SK-N-SH (cell line): ENCODE measurements at regions not wholly inside any gene's neighbourhood (a gene's known extent, or its start where the extent isn't known, plus 50 kb on each side); places are given as distances from the start of the nearest gene placed in this dataset.

Source experiments
- CTCF ChIA-PET: fragments of 300-600, 350-600 bp; formaldehyde crosslinking; extraction: SDS; loops from one replicate; lab custom pipeline; 2021; lab: Yijun Ruan, JAX
- POLR2A ChIA-PET: fragments of 350-600 bp; sonication (Branson Sonifier 250); formaldehyde crosslinking; extraction: SDS; loops from one replicate; lab custom pipeline; 2020; ENCODE audit warnings: antibody characterized with exemption, inconsistent platforms; lab: Yijun Ruan, JAX
- DNase-seq: peaks from one replicate; pipeline ENCODE4 v3.0.0; 2012
- H2AFZ ChIP-seq: fragments of 200-600 bp; sonication (generic); 2 replicates; pipeline ENCODE4 v1.8.1; 2016; ENCODE audit warnings: antibody characterized with exemption, mild to moderate bottlenecking, low read depth
- H3F3A ChIP-seq: fragments of 200-600 bp; sonication (generic); replicated peaks from 2 replicates; pipeline ENCODE3; 2016; ENCODE audit warnings: antibody characterized with exemption, mild to moderate bottlenecking; ENCODE audit not compliant: insufficient read depth
- H3K27ac ChIP-seq, 2 experiments: fragments of 200-500 bp in 1 of 2; fragments of 200-600 bp in 1 of 2; sonication (Bioruptor generic) in 1 of 2; sonication (generic), shearing (Covaris generic) in 1 of 2; 2 replicates each; pipeline versions ENCODE4 v1.5.1 to v1.6.1; 2014 to 2016; ENCODE audit warnings: low read depth in 2 of 2, inconsistent platforms in 1 of 2, low read length in 1 of 2, mild to moderate bottlenecking in 1 of 2, mixed read lengths in 1 of 2
- H3K27me3 ChIP-seq: fragments of 200-600 bp; sonication (generic), shearing (Covaris generic); 2 replicates; pipeline ENCODE4 v1.6.1; 2016; ENCODE audit warnings: mixed run types; ENCODE audit not compliant: insufficient read depth
- H3K36me3 ChIP-seq, 2 experiments: fragments of 200-500 bp in 1 of 2; fragments of 200-600 bp in 1 of 2; sonication (Bioruptor generic) in 1 of 2; sonication (generic) in 1 of 2; replicated peaks in 1 of 2; 2 replicates each; pipeline versions ENCODE3 to v1.5.1; 2014 to 2016; ENCODE audit warnings: low read length in 1 of 2, mild to moderate bottlenecking in 1 of 2; ENCODE audit not compliant: insufficient read depth in 2 of 2, control insufficient read depth in 1 of 2
- H3K4me1 ChIP-seq, 2 experiments: fragments of 200-500 bp in 1 of 2; fragments of 200-600 bp in 1 of 2; sonication (Bioruptor generic) in 1 of 2; sonication (generic), shearing (Covaris generic) in 1 of 2; 2 replicates each; pipeline versions ENCODE4 v1.5.1 to v1.6.1; 2014 to 2016; ENCODE audit warnings: low read depth in 1 of 2, low read length in 1 of 2, mixed run types in 1 of 2; ENCODE audit not compliant: insufficient read depth in 2 of 2, control insufficient read depth in 1 of 2
- H3K4me2 ChIP-seq: fragments of 200-600 bp; sonication (generic), shearing (Covaris generic); 2 replicates; pipeline ENCODE4 v1.6.1; 2017; ENCODE audit warnings: mixed run types
- H3K4me3 ChIP-seq, 2 experiments: fragments of 200-500 bp in 1 of 2; fragments of 200-600 bp in 1 of 2; sonication (Bioruptor generic) in 1 of 2; sonication (generic), shearing (Covaris generic) in 1 of 2; 2 replicates each; pipeline versions ENCODE4 v1.5.1 to v1.8.1; 2014 to 2016; ENCODE audit warnings: low read depth in 2 of 2, inconsistent platforms in 1 of 2, low read length in 1 of 2, mild to moderate bottlenecking in 1 of 2, mixed read lengths in 1 of 2, moderate library complexity in 1 of 2
- H3K79me2 ChIP-seq: fragments of 200-600 bp; sonication (generic); 2 replicates; pipeline ENCODE4 v1.8.1; 2017; ENCODE audit warnings: mild to moderate bottlenecking; ENCODE audit not compliant: insufficient read depth
- H3K9ac ChIP-seq: fragments of 200-600 bp; sonication (generic); 2 replicates; pipeline ENCODE4 v1.6.1; 2017; ENCODE audit warnings: mixed run types
- H3K9me2 ChIP-seq: fragments of 200-600 bp; sonication (generic); 2 replicates; pipeline ENCODE4 v1.6.1; 2017; ENCODE audit warnings: mixed run types
- H3K9me3 ChIP-seq: fragments of 200-600 bp; sonication (generic); 2 replicates; pipeline ENCODE4 v1.6.1; 2017; ENCODE audit warnings: mixed run types, mild to moderate bottlenecking, moderate library complexity
- H4K20me1 ChIP-seq: fragments of 200-600 bp; sonication (generic); 2 replicates; pipeline ENCODE4 v1.6.1; 2017; ENCODE audit warnings: mild to moderate bottlenecking, mixed run types; ENCODE audit not compliant: insufficient read depth
- ELF1 ChIP-seq: IDR thresholded peaks from 2 replicates; pipeline ENCODE4 v1.4.0; 2012
- EP300 ChIP-seq, 2 experiments: IDR thresholded peaks; 2 replicates each; pipeline versions ENCODE4 v1.4.0 to v1.6.1; 2012; ENCODE audit warnings: borderline replicate concordance in 1 of 2, low read depth in 1 of 2, low read length in 1 of 2
- EZH2phosphoT487 ChIP-seq: fragments of 200-600 bp; sonication (generic); IDR thresholded peaks from 2 replicates; pipeline ENCODE4 v1.6.1; 2017; ENCODE audit warnings: low read depth, mixed run types, mild to moderate bottlenecking, antibody characterized with exemption, moderate library complexity, borderline replicate concordance
- FOSL2 ChIP-seq: IDR thresholded peaks from 2 replicates; pipeline ENCODE4 v1.4.0; 2012; ENCODE audit warnings: low read depth, mild to moderate bottlenecking, moderate library complexity, borderline replicate concordance
- FOXJ3 ChIP-seq: sonication (generic); formaldehyde crosslinking; IDR thresholded peaks from 2 replicates; pipeline ENCODE4 v1.5.1; 2020; ENCODE audit warnings: mild to moderate bottlenecking, missing genetic modification reagents
- FOXM1 ChIP-seq: IDR thresholded peaks from 2 replicates; pipeline ENCODE4 v1.4.0; 2012; ENCODE audit warnings: low read depth, mild to moderate bottlenecking
- GATA2 ChIP-seq: sonication (generic); formaldehyde crosslinking; IDR thresholded peaks from 2 replicates; pipeline ENCODE4 v1.5.0; 2020; ENCODE audit warnings: mild to moderate bottlenecking, missing genetic modification reagents
- MAX ChIP-seq: IDR thresholded peaks from 2 replicates; pipeline ENCODE4 v1.4.0; 2012; ENCODE audit warnings: low read depth
- MEF2A ChIP-seq: IDR thresholded peaks from 2 replicates; pipeline ENCODE4 v1.4.0; 2012; ENCODE audit warnings: low read depth, borderline replicate concordance
- PBX3 ChIP-seq: IDR thresholded peaks from 2 replicates; pipeline ENCODE4; 2012
- RAD21 ChIP-seq: IDR thresholded peaks from 2 replicates; pipeline ENCODE4 v1.6.1; 2012; ENCODE audit warnings: mild to moderate bottlenecking, low read length
- RFX5 ChIP-seq: IDR thresholded peaks from 2 replicates; pipeline ENCODE4 v1.6.1; 2012; ENCODE audit warnings: mild to moderate bottlenecking, improper control_type of control experiment, low read length
- RXRA ChIP-seq: IDR thresholded peaks from 2 replicates; pipeline ENCODE4 v1.4.0; 2012; ENCODE audit warnings: low read depth, mild to moderate bottlenecking, borderline replicate concordance
- SIN3A ChIP-seq: IDR thresholded peaks from 2 replicates; pipeline ENCODE4 v1.6.1; 2012; ENCODE audit warnings: low read depth, mild to moderate bottlenecking, low read length, moderate library complexity, borderline replicate concordance
- SMC3 ChIP-seq: IDR thresholded peaks from 2 replicates; pipeline ENCODE4 v1.6.1; 2012; ENCODE audit warnings: low read depth, low read length, improper control_type of control experiment
- TCF12 ChIP-seq: IDR thresholded peaks from 2 replicates; pipeline ENCODE4 v1.4.0; 2012
- USF1 ChIP-seq: IDR thresholded peaks from 2 replicates; pipeline ENCODE4 v1.4.0; 2012; ENCODE audit warnings: low read depth, borderline replicate concordance
- USF2 ChIP-seq: fragments of 150-350 bp; IDR thresholded peaks from 2 replicates; pipeline ENCODE4 v1.6.1; 2017; ENCODE audit warnings: antibody characterized with exemption, low read length, low read depth, borderline replicate concordance
- ZBTB33 ChIP-seq: IDR thresholded peaks from 2 replicates; pipeline ENCODE4 v1.4.0; 2012; ENCODE audit warnings: low read depth, borderline replicate concordance
- WGBS: methylation state at CpG from one replicate; pipeline ENCODE4 v1.1.6; 2017; ENCODE audit warnings: low lambda C conversion rate; 5-methylcytosine and 5-hydroxymethylcytosine counted together

- no peak for TF ChIP-seq MEF2A
These were observed 92.6 kb upstream of the PTPRD start (continued) for GRCh38 chr9:10705383-10705782.

- no peak overlapping the region for H2AFZ ChIP-seq
- H4K20me1 ChIP-seq: no peaks in the 10 kb centered on the region
- POLR2A ChIA-PET: no interaction called here
- DNase-seq: no peak
- no peaks in the 10 kb centered on the region for H3K36me3 ChIP-seq
- no peaks in the 10 kb centered on the region for H3K79me2 ChIP-seq
- no peaks in the 10 kb centered on the region for H3K27me3 ChIP-seq
- CTCF ChIA-PET: no interaction called here
- H3F3A ChIP-seq: no peaks in the 10 kb centered on the region
- TF ChIP-seq FOXJ3 (CRISPR knock-in tag): no peak
- no peak for TF ChIP-seq ELF1
- TF ChIP-seq RAD21: no peak
- no peak for TF ChIP-seq USF2
- TF ChIP-seq SMC3: no peak
- TF ChIP-seq TCF12: no peak
- TF ChIP-seq USF1: no peak
- no peak for TF ChIP-seq EP300 (IDR thresholded peaks at IDR 0.05; ENCODE audit: borderline replicate concordance in 1 of 2, low read depth in 1 of 2, low read length in 1 of 2)
- no peak for TF ChIP-seq MAX
- no peak for TF ChIP-seq RFX5
- TF ChIP-seq FOSL2: no peak
- no peak for TF ChIP-seq GATA2 (CRISPR knock-in tag)
- TF ChIP-seq RXRA: no peak
- no peak for TF ChIP-seq ZBTB33
- TF ChIP-seq EZH2phosphoT487: no peak
- TF ChIP-seq SIN3A: no peak
- no peak for TF ChIP-seq FOXM1
- TF ChIP-seq PBX3: no peak
- no peak overlapping the region for H3K27ac ChIP-seq
- no peak overlapping the region for H3K9ac ChIP-seq
- H3K9me2 ChIP-seq: no peaks in the 10 kb centered on the region
- 4% methylated on average over 3 of the region's 3 CpGs for WGBS
- H3K9me3 ChIP-seq: no peaks in the 10 kb centered on the region
- H3K4me3 ChIP-seq: no peak overlapping the region
- H3K4me1 ChIP-seq: no peaks in the 10 kb centered on the region
- no peak overlapping the region for H3K4me2 ChIP-seq
These were observed 94.0 kb upstream of the PTPRD start for GRCh38 chr9:10706788-10707187.
